Retinal pigment epithelial cell (primary cell): ENCODE measurements at regions not wholly inside any gene's neighbourhood (a gene's known extent, or its start where the extent isn't known, plus 50 kb on each side); places are given as distances from the start of the nearest gene placed in this dataset.

Source experiments
- DNase-seq: peaks from one replicate; pipeline ENCODE4 v3.0.0-alpha.2; 2010; ENCODE audit warnings: low read depth
- H3K4me3 ChIP-seq: 2 replicates; pipeline ENCODE4 v1.5.1; 2011; ENCODE audit warnings: mild to moderate bottlenecking, low read length, control low read depth, moderate library complexity
- TF ChIP-seq, protein P1 (sequence below): conservative IDR thresholded peaks from 2 replicates; pipeline ENCODE4 v1.5.1; 2011; ENCODE audit warnings: low read depth, low read length, control low read depth, inconsistent platforms

DNA sequence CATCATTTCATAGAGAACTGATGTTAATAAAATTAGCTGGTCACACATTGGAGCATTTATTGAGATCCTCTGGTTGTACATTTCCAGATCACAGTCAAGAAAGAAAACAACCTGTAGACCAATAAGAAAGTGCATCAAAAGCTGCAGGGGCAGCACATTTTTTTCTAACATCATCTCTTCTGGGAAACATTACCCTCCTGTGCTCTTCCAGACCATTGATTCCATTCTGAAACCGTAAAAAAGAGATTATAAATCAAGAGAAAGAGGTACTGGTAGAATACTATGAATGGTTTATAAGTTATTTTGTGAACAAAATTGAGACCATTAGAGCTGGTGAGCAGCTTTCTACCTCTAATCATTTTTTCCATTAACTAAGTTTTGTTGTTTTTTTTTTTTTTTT is 1548.2 kb upstream of the CELF4 start:
- no peak overlapping the region for H3K4me3 ChIP-seq
- no peak for DNase-seq
- TF ChIP-seq, protein P1, sequence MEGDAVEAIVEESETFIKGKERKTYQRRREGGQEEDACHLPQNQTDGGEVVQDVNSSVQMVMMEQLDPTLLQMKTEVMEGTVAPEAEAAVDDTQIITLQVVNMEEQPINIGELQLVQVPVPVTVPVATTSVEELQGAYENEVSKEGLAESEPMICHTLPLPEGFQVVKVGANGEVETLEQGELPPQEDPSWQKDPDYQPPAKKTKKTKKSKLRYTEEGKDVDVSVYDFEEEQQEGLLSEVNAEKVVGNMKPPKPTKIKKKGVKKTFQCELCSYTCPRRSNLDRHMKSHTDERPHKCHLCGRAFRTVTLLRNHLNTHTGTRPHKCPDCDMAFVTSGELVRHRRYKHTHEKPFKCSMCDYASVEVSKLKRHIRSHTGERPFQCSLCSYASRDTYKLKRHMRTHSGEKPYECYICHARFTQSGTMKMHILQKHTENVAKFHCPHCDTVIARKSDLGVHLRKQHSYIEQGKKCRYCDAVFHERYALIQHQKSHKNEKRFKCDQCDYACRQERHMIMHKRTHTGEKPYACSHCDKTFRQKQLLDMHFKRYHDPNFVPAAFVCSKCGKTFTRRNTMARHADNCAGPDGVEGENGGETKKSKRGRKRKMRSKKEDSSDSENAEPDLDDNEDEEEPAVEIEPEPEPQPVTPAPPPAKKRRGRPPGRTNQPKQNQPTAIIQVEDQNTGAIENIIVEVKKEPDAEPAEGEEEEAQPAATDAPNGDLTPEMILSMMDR, result no peak

DNA sequence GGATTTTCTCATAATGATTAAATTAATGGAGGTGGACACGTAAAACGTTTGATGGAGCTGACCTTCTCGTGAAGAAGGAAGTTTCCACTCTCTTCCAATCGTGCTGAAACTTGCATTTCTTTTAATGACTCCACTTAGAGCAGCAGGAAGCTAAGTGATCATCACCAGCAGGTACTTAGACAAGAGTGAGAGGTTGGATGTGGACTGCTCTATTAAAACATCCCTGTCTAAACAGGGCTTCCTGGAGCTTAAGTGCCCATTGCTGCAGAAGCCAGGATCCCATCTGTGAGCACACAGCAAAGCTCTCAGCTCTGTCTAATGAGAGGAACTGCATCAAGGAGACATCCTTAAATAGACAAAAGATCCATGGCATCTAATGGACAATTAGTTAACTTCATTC is 1539.5 kb upstream of the CELF4 start:
- no peak overlapping the region for H3K4me3 ChIP-seq
- no peak for DNase-seq
- TF ChIP-seq, protein P1, result no peak

DNA sequence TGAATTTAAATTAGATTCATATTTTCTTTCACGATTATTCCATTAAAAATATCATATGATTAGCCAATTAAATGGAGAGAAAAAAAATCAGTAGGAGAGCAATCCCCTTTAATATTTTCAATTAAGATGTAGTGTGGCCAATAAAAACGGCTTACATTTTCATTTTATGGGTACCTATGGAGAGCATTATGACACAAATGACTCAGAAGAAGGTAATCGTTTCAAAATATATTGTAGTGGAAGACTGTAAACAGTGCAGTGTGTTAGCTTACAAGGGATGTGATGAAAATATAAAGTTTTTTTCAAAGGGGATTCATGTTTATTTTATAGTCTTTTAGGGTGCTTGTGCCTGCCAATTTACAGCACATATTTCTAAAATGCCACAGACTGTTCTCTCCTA is 1507.4 kb upstream of the CELF4 start:
- DNase-seq, result no peak
- TF ChIP-seq, protein P1, result no peak
- H3K4me3 ChIP-seq, result no peak overlapping the region

DNA sequence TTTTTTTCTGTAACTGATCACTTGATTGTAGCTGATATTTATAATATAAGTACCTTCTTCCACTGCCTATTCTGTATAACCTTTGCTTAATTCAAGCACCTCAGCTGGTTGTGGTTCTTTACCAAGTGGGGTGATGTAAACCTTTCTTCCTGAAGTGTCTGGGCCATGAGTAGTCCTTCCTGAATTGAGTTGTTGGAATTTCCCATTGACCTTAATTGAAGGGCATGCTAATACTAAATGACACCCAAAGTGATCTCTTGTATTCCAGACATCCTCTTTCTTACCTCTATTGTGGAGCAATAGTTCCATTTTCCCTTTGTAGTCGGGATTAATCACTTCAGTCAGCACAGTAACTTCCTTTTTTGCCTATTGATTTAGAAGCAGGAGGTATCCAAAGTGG is 1496.8 kb upstream of the CELF4 start:
- DNase-seq, result no peak
- TF ChIP-seq, protein P1, result no peak
- H3K4me3 ChIP-seq, result no peak overlapping the region

DNA sequence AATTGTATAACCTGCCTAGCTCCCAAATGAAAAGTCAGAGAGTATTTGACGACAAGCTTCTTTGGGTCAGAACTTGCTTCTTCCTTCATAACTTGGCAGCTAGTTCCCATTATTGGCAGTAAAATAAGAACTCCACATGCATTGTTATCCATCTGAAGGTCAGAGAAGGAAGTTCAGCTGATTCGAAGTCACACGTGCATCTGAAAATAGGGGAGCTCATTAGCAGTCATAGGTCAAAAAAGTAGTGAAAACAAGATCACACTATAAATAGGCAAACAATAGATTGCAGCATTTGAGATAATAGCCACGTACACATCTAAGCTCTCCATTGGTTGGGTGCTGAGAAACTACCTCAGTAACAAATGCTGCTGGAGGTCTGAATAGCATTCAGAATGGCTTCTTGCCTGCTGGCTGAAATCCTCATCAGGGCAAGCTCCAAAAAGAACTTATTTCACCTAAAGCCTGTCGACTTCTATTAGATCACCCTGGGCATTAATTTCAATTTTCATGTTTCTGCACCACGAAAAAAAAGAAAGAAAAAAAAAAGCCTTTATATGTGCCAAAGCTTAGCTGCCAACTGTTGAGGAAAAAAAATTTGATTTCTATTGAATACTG is 1492.9 kb upstream of the CELF4 start:
- TF ChIP-seq, protein P1, result no peak
- no peak overlapping the region for H3K4me3 ChIP-seq
- DNase-seq, result peak; percentile 46

DNA sequence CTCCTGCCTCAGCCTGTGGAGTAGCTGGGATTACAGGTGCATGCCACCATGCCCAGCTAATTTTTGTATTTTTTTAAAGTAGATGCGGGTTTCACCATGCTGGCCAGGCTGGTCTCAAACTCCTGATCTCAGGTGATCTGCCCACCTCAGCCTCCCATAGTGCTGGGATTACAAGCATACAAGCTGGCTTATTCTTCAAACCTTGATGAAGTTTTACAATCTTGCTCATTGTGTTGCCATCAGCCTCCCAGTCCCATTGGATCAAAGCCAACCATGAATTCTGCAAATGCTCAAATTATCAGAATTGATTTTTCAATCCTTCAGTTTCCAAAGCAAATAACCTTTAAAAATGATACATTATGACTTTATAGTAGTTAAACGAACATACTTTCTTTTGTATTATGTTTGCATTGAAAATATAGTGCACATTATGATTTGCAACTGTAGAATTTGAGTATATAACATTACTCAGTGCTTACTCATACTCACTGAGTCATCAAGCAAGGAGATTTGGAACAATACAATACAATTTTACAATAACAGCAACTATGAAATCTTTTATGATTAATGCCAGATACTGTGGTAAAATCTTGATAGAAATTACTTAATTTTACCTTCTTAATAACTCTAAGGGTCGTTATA is 1491.9 kb upstream of the CELF4 start:
- TF ChIP-seq, protein P1, result no peak
- DNase-seq, result peak; percentile 46
- H3K4me3 ChIP-seq, result no peak overlapping the region

DNA sequence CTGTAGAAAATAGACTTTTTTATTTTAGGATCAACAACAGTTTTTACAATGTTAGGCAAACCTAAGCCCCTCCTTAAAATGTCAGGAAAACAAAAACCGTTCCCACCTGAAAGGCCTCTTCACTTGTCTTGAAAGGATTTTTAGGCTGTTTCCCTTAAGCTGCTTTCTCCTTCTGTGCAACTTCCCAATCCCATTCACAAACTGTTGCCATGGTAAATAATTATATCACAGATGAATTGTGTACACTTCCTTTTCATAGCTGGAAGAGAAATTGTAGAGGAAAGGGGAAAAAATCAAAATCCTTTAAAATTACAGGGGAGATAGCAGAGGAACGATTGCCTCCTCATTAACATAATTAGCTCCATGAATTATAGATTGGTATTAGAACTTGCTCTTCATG is 1488.0 kb upstream of the CELF4 start:
- TF ChIP-seq, protein P1, result no peak
- DNase-seq, result no peak
- no peak overlapping the region for H3K4me3 ChIP-seq
